ENCODE measurements at regions not wholly inside any gene's neighbourhood (a gene's known extent, or its start where the extent isn't known, plus 50 kb on each side); places are given as distances from the start of the nearest gene placed in this dataset.
A peak's percentile ranks its signal among the peaks of the same experiment; 100 is the strongest.

DNA sequence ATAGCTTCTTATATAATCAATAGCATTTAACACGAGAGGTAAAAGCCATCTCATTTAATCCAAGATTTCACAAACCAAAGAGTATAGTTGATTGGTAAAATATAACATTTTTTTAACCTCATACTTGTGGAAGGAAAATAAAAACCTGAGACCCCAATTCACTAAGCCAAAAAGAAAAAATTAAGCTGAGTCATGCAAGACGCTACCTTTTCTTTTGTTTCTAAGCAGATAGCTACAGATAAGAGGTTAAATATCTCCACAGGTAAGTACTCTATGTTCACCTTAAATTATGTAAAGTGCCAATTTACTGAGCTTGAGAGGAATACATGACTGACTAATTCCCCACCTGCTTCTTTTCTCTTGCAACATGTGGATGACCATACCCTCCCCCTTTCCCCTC, 656.4 kb downstream of the MECOM start:
- TF ChIP-seq, protein P1, sequence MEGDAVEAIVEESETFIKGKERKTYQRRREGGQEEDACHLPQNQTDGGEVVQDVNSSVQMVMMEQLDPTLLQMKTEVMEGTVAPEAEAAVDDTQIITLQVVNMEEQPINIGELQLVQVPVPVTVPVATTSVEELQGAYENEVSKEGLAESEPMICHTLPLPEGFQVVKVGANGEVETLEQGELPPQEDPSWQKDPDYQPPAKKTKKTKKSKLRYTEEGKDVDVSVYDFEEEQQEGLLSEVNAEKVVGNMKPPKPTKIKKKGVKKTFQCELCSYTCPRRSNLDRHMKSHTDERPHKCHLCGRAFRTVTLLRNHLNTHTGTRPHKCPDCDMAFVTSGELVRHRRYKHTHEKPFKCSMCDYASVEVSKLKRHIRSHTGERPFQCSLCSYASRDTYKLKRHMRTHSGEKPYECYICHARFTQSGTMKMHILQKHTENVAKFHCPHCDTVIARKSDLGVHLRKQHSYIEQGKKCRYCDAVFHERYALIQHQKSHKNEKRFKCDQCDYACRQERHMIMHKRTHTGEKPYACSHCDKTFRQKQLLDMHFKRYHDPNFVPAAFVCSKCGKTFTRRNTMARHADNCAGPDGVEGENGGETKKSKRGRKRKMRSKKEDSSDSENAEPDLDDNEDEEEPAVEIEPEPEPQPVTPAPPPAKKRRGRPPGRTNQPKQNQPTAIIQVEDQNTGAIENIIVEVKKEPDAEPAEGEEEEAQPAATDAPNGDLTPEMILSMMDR (conservative IDR thresholded peaks at IDR 0.05; ENCODE audit: low read depth, low read length): no peak
- no peak for TF ChIP-seq MXI1 (IDR thresholded peaks at IDR 0.05; ENCODE audit: borderline replicate concordance, low read depth, low read length)
- TF ChIP-seq MAFK (IDR thresholded peaks at IDR 0.05; ENCODE audit: low read depth, low read length): no peak; the same call in 1 of the 2 replicates
- TF ChIP-seq NFE2L2 (IDR thresholded peaks at IDR 0.05; ENCODE audit: low read depth, low read length): peak; percentile 81
- TF ChIP-seq POLR2A (IDR thresholded peaks at IDR 0.05; ENCODE audit: low read depth, low read length): no peak
- TF ChIP-seq FOS (IDR thresholded peaks at IDR 0.05; ENCODE audit: low read depth, low read length): no peak
- TF ChIP-seq RCOR1 (IDR thresholded peaks at IDR 0.05; ENCODE audit: insufficient replicate concordance, low read length): no peak
- TF ChIP-seq BHLHE40 (IDR thresholded peaks at IDR 0.05; ENCODE audit: low read depth, low read length): no peak
- TF ChIP-seq, protein P2, sequence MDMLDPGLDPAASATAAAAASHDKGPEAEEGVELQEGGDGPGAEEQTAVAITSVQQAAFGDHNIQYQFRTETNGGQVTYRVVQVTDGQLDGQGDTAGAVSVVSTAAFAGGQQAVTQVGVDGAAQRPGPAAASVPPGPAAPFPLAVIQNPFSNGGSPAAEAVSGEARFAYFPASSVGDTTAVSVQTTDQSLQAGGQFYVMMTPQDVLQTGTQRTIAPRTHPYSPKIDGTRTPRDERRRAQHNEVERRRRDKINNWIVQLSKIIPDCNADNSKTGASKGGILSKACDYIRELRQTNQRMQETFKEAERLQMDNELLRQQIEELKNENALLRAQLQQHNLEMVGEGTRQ (IDR thresholded peaks at IDR 0.05; ENCODE audit: low read depth, low read length): no peak
- no peak for TF ChIP-seq CHD1 (IDR thresholded peaks at IDR 0.05; ENCODE audit: low read depth, low read length)
- TF ChIP-seq SMC3 (IDR thresholded peaks at IDR 0.05; ENCODE audit: low read depth, low read length): no peak
